Activated naive CD8-positive, alpha-beta T cell treated with anti-CD3 and anti-CD28 coated beads, Interleukin-2, amount 50 U/mL, for 24 hours (primary cell): ENCODE measurements at regions not wholly inside any gene's neighbourhood (a gene's known extent, or its start where the extent isn't known, plus 50 kb on each side); places are given as distances from the start of the nearest gene placed in this dataset.

ENCODE experiments used
- ATAC-seq: fragments of 150-1000 bp; cut with Tn5 transposase; one replicate; pipeline ENCODE4 v1.10.0; 2021
- DNase-seq: peaks from one replicate; pipeline ENCODE4 v3.0.0; 2021
- H3K27ac Mint-ChIP-seq: one replicate; pipeline ENCODE4 v1.8.0; 2021; ENCODE audit warnings: mild to moderate bottlenecking, mixed read lengths
- H3K27me3 Mint-ChIP-seq: one replicate; pipeline ENCODE4 v1.8.0; 2021; ENCODE audit warnings: mixed read lengths
- H3K36me3 Mint-ChIP-seq: one replicate; pipeline ENCODE4 v1.8.0; 2021; ENCODE audit warnings: low read depth, mixed read lengths
- H3K4me1 Mint-ChIP-seq: one replicate; pipeline ENCODE4 v1.8.0; 2021; ENCODE audit warnings: mixed read lengths
- H3K4me3 Mint-ChIP-seq: one replicate; pipeline ENCODE4 v1.8.0; 2021; ENCODE audit warnings: mild to moderate bottlenecking, moderate library complexity, mixed read lengths
- H3K9me3 Mint-ChIP-seq: one replicate; pipeline ENCODE4 v1.8.0; 2021; ENCODE audit warnings: mixed read lengths

- no peaks in the 10 kb centered on the region for H3K4me1 Mint-ChIP-seq
- no peaks in the 10 kb centered on the region for H3K36me3 Mint-ChIP-seq
- no peak overlapping the region for H3K4me3 Mint-ChIP-seq
- no peaks in the 10 kb centered on the region for H3K27me3 Mint-ChIP-seq
- H3K27ac Mint-ChIP-seq = no peak overlapping the region
- no peak for ATAC-seq
- no peak for DNase-seq
- H3K9me3 Mint-ChIP-seq = peaks cover 6% of the 10 kb centered on the region
These were observed 165.5 kb upstream of the RORB start for GRCh38 chr9:74331607-74332006.

- Mint-ChIP-seq H3K9me3 (peaks cover 2% of the 10 kb centered on the region), H3K36me3 (no peaks in the 10 kb centered on the region), H3K27ac (no peak overlapping the region), H3K4me1 (no peaks in the 10 kb centered on the region), H3K4me3 (no peak overlapping the region), H3K27me3 (no peaks in the 10 kb centered on the region)
- DNase-seq (no peak), ATAC-seq (no peak)
These were observed 163.6 kb upstream of the RORB start for GRCh38 chr9:74333384-74334032.

DNA sequence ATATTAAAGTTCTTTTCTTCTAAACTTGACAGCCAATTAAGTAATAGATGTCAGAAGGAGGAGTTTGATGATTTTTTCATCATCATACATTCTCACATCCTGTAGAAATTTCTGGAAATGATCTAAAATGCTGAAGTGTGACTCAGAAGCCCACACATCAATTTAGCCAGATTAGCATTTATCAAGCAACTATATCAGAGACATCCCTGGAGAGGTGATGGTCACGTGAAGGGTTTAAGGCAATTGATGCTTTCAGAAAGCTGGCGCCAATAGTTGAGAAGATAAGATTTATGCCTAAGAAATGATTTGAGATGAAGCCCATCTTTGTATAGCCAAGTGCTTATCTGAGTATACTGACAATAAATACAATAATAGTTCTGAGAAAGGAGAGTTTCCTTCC, 162.9 kb upstream of the RORB start:
- Mint-ChIP-seq H3K4me1 (no peaks in the 10 kb centered on the region), H3K36me3 (no peaks in the 10 kb centered on the region), H3K4me3 (no peak overlapping the region), H3K9me3 (no peaks in the 10 kb centered on the region), H3K27ac (no peak overlapping the region), H3K27me3 (no peaks in the 10 kb centered on the region)
- no peak for DNase-seq
- no peak for ATAC-seq

DNA sequence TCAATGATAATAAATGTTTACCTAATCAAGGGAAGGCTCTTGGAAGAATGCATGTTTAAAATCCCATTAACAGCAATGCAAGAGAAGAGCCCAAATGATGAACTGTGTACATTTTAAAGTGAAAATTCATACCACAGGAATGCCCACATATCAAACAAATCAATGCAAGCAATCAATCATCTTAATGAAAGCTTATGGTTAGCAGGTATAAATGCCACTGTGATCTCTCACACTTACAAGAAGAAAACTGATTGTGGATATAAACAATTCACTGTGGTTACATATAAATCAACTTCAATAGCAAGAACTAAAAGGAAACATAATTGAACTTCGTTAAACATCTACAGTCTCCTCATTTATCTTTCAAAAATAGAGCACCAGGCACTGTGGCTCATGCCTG, 161.0 kb upstream of the RORB start:
- Mint-ChIP-seq H3K27me3 (no peaks in the 10 kb centered on the region), H3K36me3 (no peaks in the 10 kb centered on the region), H3K27ac (no peak overlapping the region), H3K9me3 (no peaks in the 10 kb centered on the region), H3K4me3 (no peak overlapping the region), H3K4me1 (no peaks in the 10 kb centered on the region)
- DNase-seq = no peak
- ATAC-seq = no peak

DNA sequence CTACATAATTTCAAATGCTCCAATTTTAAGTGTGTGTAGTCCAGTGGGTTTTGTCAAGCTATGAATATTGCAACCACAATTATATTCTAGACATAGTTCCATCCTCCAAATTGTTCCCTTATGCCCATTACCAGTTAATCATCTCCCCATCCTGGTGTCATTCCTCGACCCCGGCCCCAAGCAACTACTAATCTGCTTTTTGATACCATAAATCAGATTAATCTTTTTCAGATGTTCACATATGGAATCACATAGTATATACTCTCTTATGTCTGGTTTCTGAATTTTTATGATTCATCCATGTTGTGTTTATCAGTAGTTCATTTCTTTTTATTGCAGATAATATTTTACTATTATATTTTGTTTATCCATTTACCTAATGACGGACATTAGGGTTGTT, 148.4 kb upstream of the RORB start:
- H3K9me3 Mint-ChIP-seq = peaks cover 4% of the 10 kb centered on the region
- no peak overlapping the region for H3K4me3 Mint-ChIP-seq
- H3K4me1 Mint-ChIP-seq = no peaks in the 10 kb centered on the region
- H3K27me3 Mint-ChIP-seq = no peaks in the 10 kb centered on the region
- H3K27ac Mint-ChIP-seq = no peak overlapping the region
- ATAC-seq (no peak), DNase-seq (no peak)
- H3K36me3 Mint-ChIP-seq = no peaks in the 10 kb centered on the region

DNA sequence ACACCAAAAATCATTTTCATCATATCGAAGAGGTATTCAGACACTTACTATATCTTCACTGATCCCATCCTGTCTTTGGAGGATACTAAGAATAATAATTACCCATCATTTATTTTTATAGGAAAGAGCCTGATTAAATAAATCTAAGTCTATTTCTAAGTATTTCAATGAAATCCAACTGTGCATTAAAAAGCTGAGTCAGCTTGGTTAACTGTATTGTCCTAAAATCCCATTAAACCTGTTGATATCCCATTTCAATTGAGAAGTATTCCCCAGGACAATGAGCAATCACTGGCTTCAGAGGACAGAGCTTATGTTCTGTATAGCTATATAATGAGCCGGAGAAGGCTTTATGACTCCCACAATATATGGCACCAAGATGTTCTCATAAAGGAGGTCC, 142.0 kb upstream of the RORB start:
- no peaks in the 10 kb centered on the region for H3K27me3 Mint-ChIP-seq

DNA sequence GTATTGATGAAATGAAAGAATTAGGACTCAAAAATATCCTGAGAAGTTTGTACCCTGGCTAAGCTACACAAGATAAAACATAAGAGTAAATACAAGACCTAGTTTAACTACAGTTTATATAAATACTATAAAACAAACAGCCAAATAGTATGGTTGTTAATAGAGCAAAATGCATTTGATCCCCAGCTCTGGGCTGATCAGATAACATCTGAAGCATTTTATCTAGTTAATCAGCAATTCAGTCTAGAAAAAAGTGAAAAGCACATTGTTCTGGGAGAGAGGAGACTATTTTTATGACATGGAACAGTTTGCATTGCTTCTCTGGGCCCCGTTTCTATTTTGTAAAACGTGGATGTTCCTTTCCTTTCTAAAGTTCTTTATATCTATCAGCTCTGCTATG, 139.6 kb upstream of the RORB start:
- ATAC-seq (no peak), DNase-seq (no peak)
- no peak overlapping the region for H3K27ac Mint-ChIP-seq
- H3K9me3 Mint-ChIP-seq = peaks cover 5% of the 10 kb centered on the region
- H3K4me1 Mint-ChIP-seq = no peaks in the 10 kb centered on the region
- H3K36me3 Mint-ChIP-seq = no peaks in the 10 kb centered on the region
- H3K27me3 Mint-ChIP-seq = no peaks in the 10 kb centered on the region
- H3K4me3 Mint-ChIP-seq = no peak overlapping the region

More for the DNA sequence above, 142.0 kb upstream of the RORB start:
- H3K27ac Mint-ChIP-seq = no peak overlapping the region
- ATAC-seq (no peak), DNase-seq (no peak)
- peaks cover 7% of the 10 kb centered on the region for H3K9me3 Mint-ChIP-seq
- no peaks in the 10 kb centered on the region for H3K36me3 Mint-ChIP-seq
- no peaks in the 10 kb centered on the region for H3K4me1 Mint-ChIP-seq
- H3K4me3 Mint-ChIP-seq = no peak overlapping the region

- Mint-ChIP-seq H3K27me3 (no peaks in the 10 kb centered on the region), H3K4me1 (no peaks in the 10 kb centered on the region), H3K9me3 (peaks cover 5% of the 10 kb centered on the region), H3K27ac (no peak overlapping the region), H3K36me3 (no peaks in the 10 kb centered on the region), H3K4me3 (no peak overlapping the region)
- no peak for ATAC-seq
- no peak for DNase-seq
These were observed 138.2 kb upstream of the RORB start for GRCh38 chr9:74358959-74359358.

DNA sequence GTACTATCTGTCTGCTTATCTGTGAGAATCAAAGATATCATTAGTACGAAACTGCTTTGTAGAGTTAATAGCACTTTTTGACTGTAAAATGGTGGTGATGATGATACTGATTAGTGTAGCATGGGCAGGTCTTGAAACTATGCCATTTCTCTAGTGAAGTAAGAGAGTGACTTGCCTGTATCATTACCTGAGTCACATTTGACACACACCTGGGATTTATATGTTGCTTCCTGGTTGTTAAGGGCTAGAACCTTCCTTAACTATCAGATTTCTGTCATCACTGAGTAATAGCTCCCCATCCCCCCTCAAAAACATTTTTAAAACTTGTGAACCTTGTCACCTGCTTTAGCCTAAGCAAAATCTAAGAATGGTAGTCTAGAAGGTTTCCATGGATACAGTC, 135.6 kb upstream of the RORB start:
- no peak for ATAC-seq
- H3K4me1 Mint-ChIP-seq = no peaks in the 10 kb centered on the region
- no peak overlapping the region for H3K27ac Mint-ChIP-seq
- no peak overlapping the region for H3K4me3 Mint-ChIP-seq
- no peaks in the 10 kb centered on the region for H3K36me3 Mint-ChIP-seq
- no peak for DNase-seq
- H3K9me3 Mint-ChIP-seq = peaks cover 5% of the 10 kb centered on the region
- H3K27me3 Mint-ChIP-seq = no peaks in the 10 kb centered on the region

GRCh38 chr9:74362423-74362822, 134.7 kb upstream of the RORB start:
- H3K4me3 Mint-ChIP-seq = no peak overlapping the region
- ATAC-seq (no peak), DNase-seq (no peak)
- H3K27ac Mint-ChIP-seq = no peak overlapping the region
- H3K9me3 Mint-ChIP-seq = peaks cover 9% of the 10 kb centered on the region
- H3K4me1 Mint-ChIP-seq = no peaks in the 10 kb centered on the region
- H3K27me3 Mint-ChIP-seq = no peaks in the 10 kb centered on the region
- H3K36me3 Mint-ChIP-seq = no peaks in the 10 kb centered on the region

GRCh38 chr9:74366111-74366510, 131.0 kb upstream of the RORB start:
- Mint-ChIP-seq H3K9me3 (peaks cover 4% of the 10 kb centered on the region), H3K4me1 (no peaks in the 10 kb centered on the region), H3K36me3 (no peaks in the 10 kb centered on the region), H3K4me3 (no peak overlapping the region), H3K27me3 (no peaks in the 10 kb centered on the region), H3K27ac (no peak overlapping the region)
- ATAC-seq = no peak
- no peak for DNase-seq

DNA sequence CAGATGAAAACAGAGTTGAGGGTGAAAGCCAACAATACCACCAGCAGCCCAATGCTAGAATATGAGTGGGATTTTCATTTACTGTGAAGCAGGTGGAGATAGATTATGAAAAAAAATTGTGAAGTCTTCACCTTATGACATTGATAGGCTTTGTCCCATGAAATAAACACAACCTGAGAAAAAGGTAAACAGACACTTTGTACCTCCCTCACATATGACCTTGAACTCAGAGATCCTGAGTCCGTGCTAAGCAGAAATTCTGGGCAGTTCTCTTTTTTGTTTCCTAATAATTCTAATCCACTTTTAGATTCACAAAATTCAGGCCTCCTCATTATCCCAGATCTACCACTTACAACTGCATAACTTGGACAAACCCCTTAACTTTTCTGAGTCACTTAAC, 127.3 kb upstream of the RORB start:
- H3K27me3 Mint-ChIP-seq = no peaks in the 10 kb centered on the region
- H3K4me1 Mint-ChIP-seq = no peaks in the 10 kb centered on the region
- H3K4me3 Mint-ChIP-seq = no peak overlapping the region
- no peak overlapping the region for H3K27ac Mint-ChIP-seq
- ATAC-seq (no peak), DNase-seq (no peak)
- H3K9me3 Mint-ChIP-seq = peaks cover 8% of the 10 kb centered on the region
- no peaks in the 10 kb centered on the region for H3K36me3 Mint-ChIP-seq

- DNase-seq (no peak), ATAC-seq (no peak)
- H3K9me3 Mint-ChIP-seq = peaks cover 6% of the 10 kb centered on the region
- H3K4me3 Mint-ChIP-seq = no peak overlapping the region
- H3K27me3 Mint-ChIP-seq = no peaks in the 10 kb centered on the region
- no peaks in the 10 kb centered on the region for H3K4me1 Mint-ChIP-seq
- no peak overlapping the region for H3K27ac Mint-ChIP-seq
- no peaks in the 10 kb centered on the region for H3K36me3 Mint-ChIP-seq
These were observed 123.8 kb upstream of the RORB start for GRCh38 chr9:74373348-74373747.

DNA sequence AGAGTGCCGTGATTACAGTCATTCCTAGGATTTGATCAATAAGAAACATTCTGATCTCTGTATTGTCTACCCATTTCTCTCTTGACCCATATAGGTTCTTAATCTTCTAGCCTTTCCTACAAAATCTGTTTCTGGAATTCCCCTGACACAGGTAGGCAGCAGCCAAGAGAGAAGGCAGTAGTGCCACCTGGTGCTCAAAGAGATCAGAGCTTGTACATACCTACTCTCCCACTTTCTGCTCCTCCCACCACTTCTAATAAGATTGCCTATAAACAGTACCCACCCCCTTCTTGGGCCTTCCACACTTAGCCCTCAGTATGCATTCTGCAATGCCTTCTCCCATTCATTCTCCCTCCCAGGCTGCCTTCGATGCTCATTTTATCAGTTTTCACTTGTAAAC, 117.4 kb upstream of the RORB start:
- Mint-ChIP-seq H3K27ac (no peak overlapping the region), H3K4me1 (no peaks in the 10 kb centered on the region), H3K27me3 (no peaks in the 10 kb centered on the region), H3K4me3 (no peak overlapping the region), H3K9me3 (peaks cover 7% of the 10 kb centered on the region), H3K36me3 (no peaks in the 10 kb centered on the region)
- DNase-seq (no peak), ATAC-seq (no peak)

DNA sequence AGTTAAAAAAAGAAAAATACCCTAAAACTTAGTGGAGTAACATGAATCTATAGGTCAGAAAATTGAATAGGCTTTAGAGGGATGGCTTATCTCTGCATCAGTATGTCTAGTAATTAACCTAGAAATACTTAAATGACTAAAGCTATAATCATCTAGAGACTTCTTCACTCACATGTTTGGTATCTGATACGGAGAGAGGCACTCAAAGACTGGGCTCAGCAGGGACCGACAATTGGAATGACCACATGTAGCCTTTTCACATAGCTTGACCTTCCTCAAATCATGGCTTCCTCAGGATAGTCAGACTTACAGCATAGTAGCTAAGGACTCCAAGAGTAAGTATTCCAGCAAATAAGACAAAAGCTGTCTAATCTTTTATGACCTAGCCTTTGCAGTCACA, 105.3 kb upstream of the RORB start:
- H3K9me3 Mint-ChIP-seq = peaks cover 4% of the 10 kb centered on the region
- no peak for ATAC-seq
- no peaks in the 10 kb centered on the region for H3K36me3 Mint-ChIP-seq
- H3K27ac Mint-ChIP-seq = no peak overlapping the region
- H3K4me3 Mint-ChIP-seq = no peak overlapping the region
- H3K4me1 Mint-ChIP-seq = no peaks in the 10 kb centered on the region
- DNase-seq = no peak
- H3K27me3 Mint-ChIP-seq = no peaks in the 10 kb centered on the region

DNA sequence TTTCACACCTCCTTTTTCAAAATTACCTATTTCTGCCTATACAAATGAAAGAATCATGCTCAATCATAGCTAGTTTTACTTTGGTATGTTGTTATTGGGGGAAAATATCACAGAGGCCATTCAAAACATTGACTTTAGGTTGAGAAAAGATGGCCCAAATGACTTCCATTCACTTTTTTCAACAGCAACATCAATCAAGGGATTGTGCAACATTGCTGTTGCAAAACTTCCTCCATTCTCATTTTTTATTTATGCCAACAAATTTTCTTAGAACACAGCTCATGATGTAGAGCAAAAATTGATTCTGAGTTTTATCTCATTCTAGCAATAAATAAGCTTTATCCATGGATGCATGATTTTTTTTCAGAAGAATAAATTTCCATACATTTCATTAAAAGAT, 93.6 kb upstream of the RORB start:
- H3K27me3 Mint-ChIP-seq = no peaks in the 10 kb centered on the region
- no peaks in the 10 kb centered on the region for H3K36me3 Mint-ChIP-seq
- H3K9me3 Mint-ChIP-seq = peaks cover 21% of the 10 kb centered on the region
- DNase-seq (no peak), ATAC-seq (no peak)
- H3K27ac Mint-ChIP-seq = no peak overlapping the region
- no peaks in the 10 kb centered on the region for H3K4me1 Mint-ChIP-seq
- H3K4me3 Mint-ChIP-seq = no peak overlapping the region
